ENCODE measurements at regions not wholly inside any gene's neighbourhood (a gene's known extent, or its start where the extent isn't known, plus 50 kb on each side); places are given as distances from the start of the nearest gene placed in this dataset.
"Not testable (repeated sequence)": the region's sequence is repeated elsewhere in the genome, so short reads cannot be mapped to it uniquely, and the experiment has no call there.

- DNase-seq (ENCODE audit: low read depth): not testable (repeated sequence)
Observed at GRCh38 chr10:95137990-95138625, 55.9 kb upstream of the ACSM6 start.

- DNase-seq (ENCODE audit: low read depth): no peak
Observed at GRCh38 chr10:95134490-95134889, 59.5 kb upstream of the ACSM6 start.

- DNase-seq (ENCODE audit: low read depth): no peak
Observed at GRCh38 chr10:95133997-95134396, 60.0 kb upstream of the ACSM6 start.

- DNase-seq (ENCODE audit: low read depth): peak; percentile 77
Observed at GRCh38 chr10:95133016-95133752, 60.9 kb upstream of the ACSM6 start.

- not testable (repeated sequence) for DNase-seq (ENCODE audit: low read depth)
Observed at GRCh38 chr10:95130429-95130828, 61.1 kb upstream of the CYP2C8 start.

GRCh38 chr10:95125582-95125981 lies 56.3 kb upstream of the CYP2C8 start:
- no peak for DNase-seq (ENCODE audit: low read depth)

- DNase-seq (ENCODE audit: low read depth): no peak
Observed at GRCh38 chr10:95122736-95123135, 53.4 kb upstream of the CYP2C8 start.

GRCh38 chr10:95121904-95122303 lies 52.6 kb upstream of the CYP2C8 start:
- no peak for DNase-seq (ENCODE audit: low read depth)
